ENCODE measurements at regions not wholly inside any gene's neighbourhood (a gene's known extent, or its start where the extent isn't known, plus 50 kb on each side); places are given as distances from the start of the nearest gene placed in this dataset.
A peak's percentile ranks its signal among the peaks of the same experiment; 100 is the strongest.
"Not testable (repeated sequence)": the region's sequence is repeated elsewhere in the genome, so short reads cannot be mapped to it uniquely, and the experiment has no call there.

DNA sequence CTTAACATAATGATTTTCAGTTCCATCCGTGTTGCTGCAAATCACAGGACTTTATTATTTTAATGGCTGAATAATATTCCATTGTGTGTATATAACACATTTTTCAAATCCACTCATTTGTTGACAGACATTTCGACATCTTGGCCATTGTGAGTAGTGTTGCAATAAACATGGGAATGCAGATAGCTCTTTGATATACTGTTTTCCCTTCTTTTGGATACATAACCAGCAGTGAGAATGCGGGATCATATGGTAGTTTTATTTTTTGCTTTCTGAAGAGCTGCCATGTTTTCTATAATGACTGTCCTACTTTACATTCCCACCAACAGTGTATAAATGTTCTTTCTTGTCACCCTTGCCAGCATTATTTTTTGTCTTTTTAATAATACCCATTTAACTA is 420.3 kb upstream of the CHAC2 start:
- Histone ChIP-seq H3K27me3 (ENCODE audit: control insufficient read depth, insufficient read depth, low read length) (no peaks in the 10 kb centered on the region), H3K4me1 (ENCODE audit: control insufficient read depth, insufficient read depth, low read length) (no peaks in the 10 kb centered on the region), H3K36me3 (ENCODE audit: control insufficient read depth, insufficient read depth, low read length) (no peaks in the 10 kb centered on the region), H3K9me3 (replicated peaks; ENCODE audit: control insufficient read depth, low read depth, low read length) (no peaks in the 10 kb centered on the region), H3K27ac (ENCODE audit: low read length) (no peak overlapping the region), H3K4me3 (ENCODE audit: low read length) (no peak overlapping the region)
- no CpG with 5 or more reads among the region's 3 CpGs for WGBS (ENCODE audit: insufficient coverage)
- no peak for DNase-seq

DNA sequence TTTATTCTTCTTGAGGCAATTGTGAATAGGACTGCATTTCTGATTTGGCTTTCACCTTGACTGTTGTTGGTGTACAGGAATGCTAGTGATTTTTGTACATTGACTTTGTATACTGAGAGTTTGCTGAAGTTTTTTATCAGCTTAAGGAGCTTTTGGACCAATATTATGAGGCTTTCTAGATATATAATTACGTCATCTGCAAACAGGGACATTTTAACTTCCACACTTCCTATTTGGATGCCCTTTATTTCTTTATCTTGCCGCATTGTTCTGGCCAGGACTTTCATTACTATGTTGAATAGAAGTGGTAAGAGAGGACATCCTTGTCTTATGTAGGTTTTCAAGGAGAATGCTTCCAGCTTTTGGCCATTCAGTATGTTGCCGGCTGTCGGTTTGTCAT is 425.4 kb upstream of the CHAC2 start:
- Histone ChIP-seq H3K27me3 (ENCODE audit: control insufficient read depth, insufficient read depth, low read length) (no peaks in the 10 kb centered on the region), H3K4me3 (ENCODE audit: low read length) (no peak overlapping the region), H3K36me3 (ENCODE audit: control insufficient read depth, insufficient read depth, low read length) (no peaks in the 10 kb centered on the region), H3K9me3 (replicated peaks; ENCODE audit: control insufficient read depth, low read depth, low read length) (no peaks in the 10 kb centered on the region), H3K27ac (ENCODE audit: low read length) (no peak overlapping the region), H3K4me1 (ENCODE audit: control insufficient read depth, insufficient read depth, low read length) (no peaks in the 10 kb centered on the region)
- no peak for DNase-seq
- no CpG with 5 or more reads among the region's 4 CpGs for WGBS (ENCODE audit: insufficient coverage)

DNA sequence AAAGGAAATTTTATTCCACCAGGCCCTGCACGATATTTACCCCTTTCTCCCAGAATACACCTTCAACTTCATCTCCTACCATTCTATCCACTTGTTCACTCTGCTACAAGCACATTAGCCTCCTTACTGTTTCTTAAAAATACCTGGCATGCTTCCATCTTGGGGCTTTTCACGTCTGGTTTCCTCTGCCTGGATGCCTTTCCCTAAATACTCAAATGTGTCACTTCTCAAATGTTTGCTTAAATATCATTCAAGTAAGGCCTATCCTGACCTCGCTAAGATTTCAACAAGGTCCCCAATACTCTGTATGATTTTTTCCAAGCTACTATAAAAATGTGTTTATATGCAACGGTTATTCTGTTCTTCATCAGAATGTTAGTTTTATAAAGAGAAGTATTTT is 433.0 kb upstream of the CHAC2 start:
- Histone ChIP-seq H3K27ac (ENCODE audit: low read length) (no peak overlapping the region), H3K4me1 (ENCODE audit: control insufficient read depth, insufficient read depth, low read length) (no peaks in the 10 kb centered on the region), H3K36me3 (ENCODE audit: control insufficient read depth, insufficient read depth, low read length) (no peaks in the 10 kb centered on the region), H3K9me3 (replicated peaks; ENCODE audit: control insufficient read depth, low read depth, low read length) (no peaks in the 10 kb centered on the region), H3K27me3 (ENCODE audit: control insufficient read depth, insufficient read depth, low read length) (no peaks in the 10 kb centered on the region), H3K4me3 (ENCODE audit: low read length) (no peak overlapping the region)
- peak; percentile 17 for DNase-seq
- 49% methylated on average over 2 of the region's 4 CpGs for WGBS (ENCODE audit: insufficient coverage)

DNA sequence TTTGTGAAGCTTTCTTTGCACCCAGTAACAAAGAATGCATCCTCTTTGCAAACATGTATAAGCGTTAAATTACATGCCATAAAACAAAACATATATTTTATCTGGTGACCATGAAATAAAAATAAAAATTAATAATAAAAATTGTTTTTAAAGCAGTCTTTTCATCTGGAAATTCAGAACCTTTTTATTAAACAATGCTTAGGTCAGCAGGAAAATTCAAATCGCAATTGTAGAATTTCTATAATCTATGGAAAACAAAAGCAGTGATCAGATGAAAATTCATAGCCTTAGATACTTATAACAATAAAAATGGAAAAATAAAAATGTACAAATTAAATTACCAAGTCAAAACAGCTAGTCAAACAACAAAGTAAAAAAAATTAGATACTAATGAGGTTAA is 435.9 kb upstream of the CHAC2 start:
- Histone ChIP-seq H3K36me3 (ENCODE audit: control insufficient read depth, insufficient read depth, low read length) (no peaks in the 10 kb centered on the region), H3K9me3 (replicated peaks; ENCODE audit: control insufficient read depth, low read depth, low read length) (no peaks in the 10 kb centered on the region)
- WGBS (ENCODE audit: insufficient coverage), result no CpG with 5 or more reads among the region's 2 CpGs

DNA sequence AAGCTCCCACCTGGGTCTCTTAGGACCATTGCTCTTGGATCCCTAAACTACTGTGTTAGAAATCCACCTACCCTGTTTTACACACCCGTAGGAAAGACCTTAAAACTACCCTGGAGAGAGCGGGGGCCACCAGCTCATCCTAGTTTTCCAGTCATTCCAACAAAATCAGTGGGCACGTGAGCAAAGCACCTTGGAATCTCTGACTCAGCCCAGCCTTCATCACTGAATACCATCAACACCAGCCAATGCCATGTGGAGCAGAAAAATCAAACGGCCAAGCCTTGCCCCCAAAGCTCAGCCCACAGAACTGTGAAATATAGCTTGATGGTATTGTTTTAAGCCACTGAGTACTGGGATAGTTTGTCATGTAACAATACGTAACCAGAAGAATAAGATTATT is 449.7 kb upstream of the CHAC2 start:
- Histone ChIP-seq H3K9me3 (replicated peaks; ENCODE audit: control insufficient read depth, low read depth, low read length) (no peaks in the 10 kb centered on the region), H3K27ac (ENCODE audit: low read length) (no peak overlapping the region), H3K4me1 (ENCODE audit: control insufficient read depth, insufficient read depth, low read length) (no peaks in the 10 kb centered on the region), H3K27me3 (ENCODE audit: control insufficient read depth, insufficient read depth, low read length) (no peaks in the 10 kb centered on the region), H3K4me3 (ENCODE audit: low read length) (no peak overlapping the region), H3K36me3 (ENCODE audit: control insufficient read depth, insufficient read depth, low read length) (no peaks in the 10 kb centered on the region)
- DNase-seq, result no peak
- WGBS (ENCODE audit: insufficient coverage), result 77% methylated on average over 2 of the region's 5 CpGs

More for the DNA sequence above, 435.9 kb upstream of the CHAC2 start:
- Histone ChIP-seq H3K4me3 (ENCODE audit: low read length) (no peak overlapping the region), H3K4me1 (ENCODE audit: control insufficient read depth, insufficient read depth, low read length) (no peaks in the 10 kb centered on the region), H3K27ac (ENCODE audit: low read length) (no peak overlapping the region), H3K27me3 (ENCODE audit: control insufficient read depth, insufficient read depth, low read length) (no peaks in the 10 kb centered on the region)
- DNase-seq, result no peak

DNA sequence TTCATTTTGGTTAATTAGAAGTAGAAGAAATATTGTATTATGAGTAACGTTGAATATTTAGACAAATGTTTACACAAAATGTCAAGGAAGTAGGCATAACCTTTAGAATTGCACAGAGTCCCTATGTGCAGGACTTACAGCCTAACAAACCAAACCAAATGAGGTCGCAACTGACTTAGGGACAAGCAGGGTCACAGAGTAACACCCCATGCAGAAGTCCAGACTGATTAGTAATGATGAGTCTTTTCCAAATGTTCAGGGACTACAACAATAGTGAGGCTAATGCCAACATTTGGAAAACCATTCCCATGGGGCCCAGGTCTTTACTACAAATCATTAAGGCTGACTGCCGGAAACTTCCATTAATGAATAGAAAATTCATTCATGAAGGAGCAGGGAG is 452.5 kb upstream of the CHAC2 start:
- WGBS (ENCODE audit: insufficient coverage), result no CpG with 5 or more reads among the region's 3 CpGs
- no peaks in the 10 kb centered on the region for H3K27me3 ChIP-seq (ENCODE audit: control insufficient read depth, insufficient read depth, low read length)
- no peaks in the 10 kb centered on the region for H3K4me1 ChIP-seq (ENCODE audit: control insufficient read depth, insufficient read depth, low read length)
- H3K36me3 ChIP-seq (ENCODE audit: control insufficient read depth, insufficient read depth, low read length), result no peaks in the 10 kb centered on the region
- no peak overlapping the region for H3K4me3 ChIP-seq (ENCODE audit: low read length)
- no peak for DNase-seq
- H3K9me3 ChIP-seq (replicated peaks; ENCODE audit: control insufficient read depth, low read depth, low read length), result no peaks in the 10 kb centered on the region
- no peak overlapping the region for H3K27ac ChIP-seq (ENCODE audit: low read length)

DNA sequence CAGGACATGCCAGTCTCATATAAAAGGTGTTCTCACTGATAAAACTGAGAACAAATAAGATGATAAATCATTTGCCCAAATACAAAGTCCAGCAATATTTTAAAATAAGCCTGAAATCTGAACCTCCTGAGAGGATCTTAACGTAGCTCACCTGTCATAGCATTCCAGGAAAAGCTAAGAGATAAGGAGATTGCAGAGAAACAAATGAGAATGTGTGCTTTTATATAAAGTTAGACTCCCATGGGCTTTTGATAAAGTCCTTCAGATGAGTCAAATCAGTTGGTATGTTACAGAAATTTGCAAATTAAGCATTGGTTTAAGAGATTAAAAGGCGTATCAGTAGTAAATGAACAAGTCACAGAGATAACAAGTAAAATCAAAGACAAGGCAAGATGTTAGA is 452.9 kb upstream of the CHAC2 start:
- no peaks in the 10 kb centered on the region for H3K27me3 ChIP-seq (ENCODE audit: control insufficient read depth, insufficient read depth, low read length)
- H3K27ac ChIP-seq (ENCODE audit: low read length), result no peak overlapping the region
- WGBS (ENCODE audit: insufficient coverage), result no CpG with 5 or more reads among the region's 2 CpGs
- H3K4me1 ChIP-seq (ENCODE audit: control insufficient read depth, insufficient read depth, low read length), result no peaks in the 10 kb centered on the region
- no peaks in the 10 kb centered on the region for H3K36me3 ChIP-seq (ENCODE audit: control insufficient read depth, insufficient read depth, low read length)
- H3K4me3 ChIP-seq (ENCODE audit: low read length), result no peak overlapping the region
- no peak for DNase-seq
- no peaks in the 10 kb centered on the region for H3K9me3 ChIP-seq (replicated peaks; ENCODE audit: control insufficient read depth, low read depth, low read length)

DNA sequence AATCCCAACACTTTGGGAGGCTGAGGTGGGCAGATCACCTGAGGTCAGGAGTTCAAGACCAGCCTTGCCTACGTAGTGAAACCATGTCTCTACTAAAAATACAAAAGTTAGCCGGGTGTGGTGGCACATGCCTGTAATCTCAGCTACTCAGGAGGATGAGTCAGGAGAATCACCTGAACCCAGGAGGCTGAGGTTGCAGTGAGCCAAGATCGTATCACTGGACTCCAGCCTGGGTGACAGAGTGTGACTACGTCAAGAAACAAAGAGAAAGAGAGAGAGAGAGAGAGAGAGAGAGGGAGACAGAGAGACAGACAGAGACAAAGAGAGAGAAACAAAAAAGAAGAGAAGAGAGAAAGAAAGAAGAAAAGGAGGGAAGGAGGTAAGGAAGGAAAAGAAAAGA is 454.0 kb upstream of the CHAC2 start:
- H3K9me3 ChIP-seq (replicated peaks; ENCODE audit: control insufficient read depth, low read depth, low read length); H3K27me3 ChIP-seq (ENCODE audit: control insufficient read depth, insufficient read depth, low read length); H3K27ac ChIP-seq (ENCODE audit: low read length); H3K4me1 ChIP-seq (ENCODE audit: control insufficient read depth, insufficient read depth, low read length); DNase-seq; H3K4me3 ChIP-seq (ENCODE audit: low read length); H3K36me3 ChIP-seq (ENCODE audit: control insufficient read depth, insufficient read depth, low read length): not testable (repeated sequence)
- WGBS (ENCODE audit: insufficient coverage), result 78% methylated on average over 3 of the region's 4 CpGs

DNA sequence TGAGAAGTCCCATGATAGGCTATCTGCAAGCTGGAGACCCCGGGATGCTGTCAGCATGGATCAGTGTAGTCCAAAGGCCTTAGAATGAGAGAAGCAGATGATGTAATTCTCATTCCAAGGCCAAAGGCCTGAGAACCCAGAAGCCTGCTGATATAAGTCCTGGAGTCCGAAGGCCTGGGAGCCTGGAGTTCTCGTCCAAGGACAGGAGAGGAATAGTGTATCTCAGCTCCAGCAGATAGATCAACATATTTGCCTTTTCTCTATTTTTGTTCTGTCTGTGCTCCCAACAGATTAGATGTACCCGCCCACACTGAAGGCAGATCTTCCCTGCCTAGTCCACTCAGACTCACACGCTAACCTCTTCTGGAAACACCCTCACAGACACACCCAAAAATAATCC is 454.9 kb upstream of the CHAC2 start:
- Histone ChIP-seq H3K9me3 (replicated peaks; ENCODE audit: control insufficient read depth, low read depth, low read length) (no peaks in the 10 kb centered on the region), H3K4me1 (ENCODE audit: control insufficient read depth, insufficient read depth, low read length) (no peaks in the 10 kb centered on the region), H3K4me3 (ENCODE audit: low read length) (no peak overlapping the region), H3K27me3 (ENCODE audit: control insufficient read depth, insufficient read depth, low read length) (no peaks in the 10 kb centered on the region), H3K36me3 (ENCODE audit: control insufficient read depth, insufficient read depth, low read length) (no peaks in the 10 kb centered on the region), H3K27ac (ENCODE audit: low read length) (no peak overlapping the region)
- WGBS (ENCODE audit: insufficient coverage), result 48% methylated on average over 3 of the region's 5 CpGs
- DNase-seq, result peak; percentile 11

DNA sequence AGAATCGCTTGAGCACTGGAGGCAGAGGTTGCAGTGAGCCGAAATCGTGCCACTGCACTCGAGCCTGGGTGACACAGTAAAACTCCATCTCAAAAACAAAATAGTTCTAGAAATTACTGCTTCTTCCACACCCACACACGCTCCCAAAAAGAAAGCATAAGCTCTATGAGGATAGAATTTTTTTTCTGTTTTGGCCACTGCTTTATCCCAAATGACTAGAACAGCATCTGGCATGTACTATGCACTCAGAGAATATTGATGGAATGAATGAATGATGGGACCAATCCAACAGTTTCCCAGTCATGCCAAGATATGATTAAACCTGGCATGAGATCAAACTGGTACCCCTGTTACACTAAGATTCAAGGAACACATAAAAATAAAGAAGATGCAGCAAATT is 455.4 kb upstream of the CHAC2 start:
- Histone ChIP-seq H3K4me3 (ENCODE audit: low read length) (no peak overlapping the region), H3K9me3 (replicated peaks; ENCODE audit: control insufficient read depth, low read depth, low read length) (no peaks in the 10 kb centered on the region), H3K27ac (ENCODE audit: low read length) (no peak overlapping the region), H3K4me1 (ENCODE audit: control insufficient read depth, insufficient read depth, low read length) (no peaks in the 10 kb centered on the region), H3K36me3 (ENCODE audit: control insufficient read depth, insufficient read depth, low read length) (no peaks in the 10 kb centered on the region), H3K27me3 (ENCODE audit: control insufficient read depth, insufficient read depth, low read length) (no peaks in the 10 kb centered on the region)
- DNase-seq, result no peak
- WGBS (ENCODE audit: insufficient coverage), result 100% methylated on average over 1 of the region's 5 CpGs

DNA sequence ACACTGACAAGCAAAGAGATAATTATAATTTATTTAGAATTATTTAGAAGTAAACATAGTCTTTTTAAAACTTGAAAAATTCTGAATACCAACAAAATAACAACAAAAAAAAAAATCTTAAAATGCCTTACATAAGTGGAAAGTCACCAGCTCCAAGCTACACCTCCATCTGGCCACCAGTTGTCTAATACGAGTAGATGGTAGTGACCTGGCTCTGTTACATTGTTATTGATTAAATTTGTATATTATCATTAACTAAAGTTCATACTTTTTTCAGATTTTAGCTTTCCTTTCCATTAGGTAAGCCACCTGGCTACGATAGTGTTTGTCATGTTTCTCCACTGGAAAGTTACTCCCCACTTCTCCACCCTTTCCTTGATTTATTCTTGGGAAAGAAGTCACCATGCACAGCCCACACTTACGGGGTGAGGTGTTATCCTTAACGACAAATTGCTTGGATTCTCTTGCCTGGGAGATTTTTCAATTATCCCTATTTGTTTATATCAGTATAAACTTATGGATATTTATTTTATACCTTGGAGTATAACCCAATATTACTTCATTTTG is 464.5 kb upstream of the CHAC2 start:
- Histone ChIP-seq H3K27ac (ENCODE audit: low read length) (no peak overlapping the region), H3K4me3 (ENCODE audit: low read length) (no peak overlapping the region), H3K4me1 (ENCODE audit: control insufficient read depth, insufficient read depth, low read length) (no peaks in the 10 kb centered on the region), H3K36me3 (ENCODE audit: control insufficient read depth, insufficient read depth, low read length) (no peaks in the 10 kb centered on the region), H3K27me3 (ENCODE audit: control insufficient read depth, insufficient read depth, low read length) (no peaks in the 10 kb centered on the region), H3K9me3 (replicated peaks; ENCODE audit: control insufficient read depth, low read depth, low read length) (no peaks in the 10 kb centered on the region)
- no CpG with 5 or more reads among the region's 4 CpGs for WGBS (ENCODE audit: insufficient coverage)
- no peak for DNase-seq

Data from muscle of leg (tissue), 3 donors.